GM12878 (cell line): ENCODE measurements at regions not wholly inside any gene's neighbourhood (a gene's known extent, or its start where the extent isn't known, plus 50 kb on each side); places are given as distances from the start of the nearest gene placed in this dataset.

Source experiments
- ATAC-seq: fragments of 200-7000 bp; cut with Tn5 transposase; 3 replicates; pipeline ENCODE4 v1.9.1; 2020; ENCODE audit warnings: mild to moderate bottlenecking, moderate library complexity
- BruUV-seq: library from RNA; stranded (reverse); fragments of 400-500 nt; replicated peaks from 2 replicates; lab custom pipeline; 2021; lab: Mats Ljungman, UMichigan
- CTCF ChIA-PET: fragments of 300-600 bp; sonication (Branson Sonifier 250); formaldehyde crosslinking; extraction: SDS; loops from one replicate; lab custom pipeline; 2021; ENCODE audit warnings: inconsistent platforms; lab: Yijun Ruan, JAX
- POLR2A ChIA-PET: fragments of 350-600 bp; formaldehyde crosslinking; extraction: SDS; loops from one replicate; lab custom pipeline; 2021; ENCODE audit warnings: inconsistent platforms; lab: Charles Lee
- RAD21 ChIA-PET: fragments of 300-600 bp; sonication (Branson Sonifier 250); formaldehyde crosslinking; loops from one replicate; lab custom pipeline; 2023; ENCODE audit warnings: antibody characterized with exemption; ENCODE audit not compliant: unreplicated experiment; lab: Charles Lee
- SMC1A ChIA-PET: fragments of 300-600 bp; sonication (Branson Sonifier 250); formaldehyde crosslinking; loops from one replicate; lab custom pipeline; 2023; ENCODE audit not compliant: unreplicated experiment, uncharacterized antibody; lab: Charles Lee
- DNase-seq: peaks from one replicate; pipeline ENCODE4 v3.0.0-alpha.2; 2011; ENCODE audit warnings: low read depth, low spot score
- FAIRE-seq: peaks from 3 replicates; lab custom pipeline; 2011; peaks lifted over from hg19 to GRCh38; lab: Jason Lieb, UNC
- H2AFZ ChIP-seq: 2 replicates; pipeline ENCODE4 v1.6.0; 2011; ENCODE audit warnings: low read depth, low read length, control low read depth; ENCODE audit not compliant: control insufficient read depth
- H3K27ac ChIP-seq: 2 replicates; pipeline ENCODE4 v1.5.1; 2011; ENCODE audit warnings: control low read depth; ENCODE audit not compliant: control insufficient read depth, insufficient read depth
- H3K27me3 ChIP-seq, 2 experiments: replicated peaks in 1 of 2; 2 replicates each; pipeline versions ENCODE4 v1.6.0 to v1.6.1; 2011; ENCODE audit warnings: low read length in 1 of 2; ENCODE audit not compliant: control insufficient read depth in 2 of 2, insufficient read depth in 2 of 2
- H3K36me3 ChIP-seq, 2 experiments: 2 replicates each; pipeline ENCODE4 v1.5.1; 2011; ENCODE audit warnings: low read length in 1 of 2; ENCODE audit not compliant: control insufficient read depth in 2 of 2, insufficient read depth in 2 of 2
- H3K4me1 ChIP-seq: 2 replicates; pipeline ENCODE4 v1.6.1; 2011; ENCODE audit warnings: mild to moderate bottlenecking, low read length, moderate library complexity, mixed read lengths; ENCODE audit not compliant: control insufficient read depth, insufficient read depth
- H3K4me2 ChIP-seq: 2 replicates; pipeline ENCODE4 v1.6.0; 2011; ENCODE audit warnings: control low read depth; ENCODE audit not compliant: control insufficient read depth, insufficient read depth
- H3K4me3 ChIP-seq: fragments of 200-600 bp; sonication (generic); 2 replicates; pipeline ENCODE4 v1.5.1; 2016
- H3K79me2 ChIP-seq: 2 replicates; pipeline ENCODE4 v1.6.0; 2011; ENCODE audit warnings: low read length; ENCODE audit not compliant: control insufficient read depth, insufficient read depth
- H3K9ac ChIP-seq: 2 replicates; pipeline ENCODE4 v1.8.0; 2011; ENCODE audit warnings: low read length, control low read depth, mixed read lengths; ENCODE audit not compliant: control insufficient read depth, insufficient read depth
- H3K9me3 ChIP-seq: replicated peaks from 3 replicates; pipeline ENCODE4 v1.5.1; 2011; ENCODE audit warnings: mild to moderate bottlenecking, low read length; ENCODE audit not compliant: control insufficient read depth, insufficient read depth
- H4K20me1 ChIP-seq: 2 replicates; pipeline ENCODE4 v1.6.0; 2011; ENCODE audit not compliant: control insufficient read depth, insufficient read depth
- FOXM1 ChIP-seq: IDR thresholded peaks from 2 replicates; pipeline ENCODE4 v1.6.1; 2012; ENCODE audit warnings: low read depth, mild to moderate bottlenecking, inconsistent platforms, low read length, moderate library complexity
- HDAC2 ChIP-seq: fragments of 200-600 bp; sonication (generic); IDR thresholded peaks from 2 replicates; pipeline ENCODE4 v1.6.1; 2017
- MEF2B ChIP-seq: fragments of 450-650 bp; IDR thresholded peaks from 2 replicates; pipeline ENCODE4 v1.6.1; 2018; ENCODE audit warnings: mild to moderate bottlenecking, moderate library complexity; ENCODE audit not compliant: partially characterized antibody, poor library complexity, severe bottlenecking
- MLLT1 ChIP-seq: fragments of 450-650 bp; IDR thresholded peaks from 2 replicates; pipeline ENCODE4 v1.6.1; 2016; ENCODE audit warnings: mild to moderate bottlenecking
- MTA2 ChIP-seq: fragments of 450-650 bp; IDR thresholded peaks from 2 replicates; pipeline ENCODE4 v1.6.1; 2016; ENCODE audit warnings: low read depth, mild to moderate bottlenecking, moderate library complexity
- NFIC ChIP-seq: IDR thresholded peaks from 2 replicates; pipeline ENCODE4 v1.6.1; 2012; ENCODE audit warnings: low read depth, mild to moderate bottlenecking, inconsistent platforms, low read length, moderate library complexity
- POLR2AphosphoS5 ChIP-seq: IDR thresholded peaks from 2 replicates; pipeline ENCODE4 v1.6.1; 2011; ENCODE audit warnings: mild to moderate bottlenecking, low read length, inconsistent platforms
- SIN3A ChIP-seq: IDR thresholded peaks from 2 replicates; pipeline ENCODE4 v1.6.1; 2012; ENCODE audit warnings: low read depth, low read length, improper control_type of control experiment
- SREBF1 ChIP-seq: IDR thresholded peaks from 2 replicates; pipeline ENCODE4 v1.6.1; 2012; ENCODE audit warnings: mild to moderate bottlenecking, low read length
- STAT1 ChIP-seq: fragments of 450-650 bp; conservative IDR thresholded peaks from 2 replicates; pipeline ENCODE4 v1.6.1; 2014; ENCODE audit warnings: antibody characterized with exemption, mild to moderate bottlenecking
- TCF3 ChIP-seq: IDR thresholded peaks from 2 replicates; pipeline ENCODE4 v1.6.1; 2012; ENCODE audit warnings: low read depth, mild to moderate bottlenecking, low read length, borderline replicate concordance; ENCODE audit not compliant: insufficient read depth
- ZNF217 ChIP-seq: fragments of 450-650 bp; IDR thresholded peaks from 2 replicates; pipeline ENCODE4 v1.6.1; 2017; ENCODE audit warnings: antibody characterized with exemption, mild to moderate bottlenecking
- ZZZ3 ChIP-seq: IDR thresholded peaks from 2 replicates; pipeline ENCODE4 v1.6.1; 2011; ENCODE audit warnings: low read depth; ENCODE audit not compliant: control insufficient read depth, insufficient read length
- WGBS: methylation state at CpG from one replicate; pipeline ENCODE4 v1.1.6; 2016; ENCODE audit warnings: low lambda C conversion rate; ENCODE audit not compliant: insufficient replicate concordance, insufficient coverage; ENCODE audit errors: missing lambda C conversion rate; 5-methylcytosine and 5-hydroxymethylcytosine counted together
- in situ Hi-C: fragments of 300-500 bp; cut with MboI; formaldehyde crosslinking; loops from 9 replicates; pipeline ENCODE4 v1.14.3; 2018; ENCODE audit warnings: mixed read lengths
- intact Hi-C: fragments of 100-400 bp; cut with micrococcal nuclease; formaldehyde crosslinking; loops from one replicate; pipeline ENCODE4 v1.14.2; 2022; ENCODE audit not compliant: unreplicated experiment
- TF ChIP-seq, protein P1 (sequence below): fragments of 450-650 bp; formaldehyde crosslinking; IDR thresholded peaks from 2 replicates; pipeline ENCODE4 v1.5.0; 2022; ENCODE audit warnings: mild to moderate bottlenecking, missing genetic modification characterization
- TF ChIP-seq, protein P2 (sequence below): fragments of 450-650 bp; formaldehyde crosslinking; IDR thresholded peaks from 2 replicates; pipeline ENCODE4 v1.4.0; 2022; ENCODE audit warnings: mild to moderate bottlenecking, moderate library complexity

DNA sequence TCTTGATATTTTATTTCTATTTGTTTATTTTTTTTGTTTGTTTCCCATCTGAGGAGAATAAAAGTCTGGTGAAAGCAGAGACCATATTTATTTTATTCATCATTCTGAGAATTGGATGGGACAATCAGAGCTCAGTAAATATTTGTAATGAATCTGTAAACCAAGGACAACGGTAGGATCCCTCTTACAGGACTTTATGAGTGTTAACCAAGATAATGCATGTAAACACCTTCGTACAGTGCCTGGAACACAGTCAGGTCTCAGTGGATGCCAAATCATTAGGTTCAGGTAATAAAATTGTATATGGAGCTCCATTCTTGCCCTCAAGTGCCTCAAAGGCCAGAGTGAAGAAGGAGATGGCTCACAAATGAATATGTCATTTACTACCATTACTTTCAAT lies 288.7 kb downstream of the PAX1 start:
- in situ Hi-C loops: no loop called here
- no peak overlapping the region for H3K4me2 ChIP-seq
- no peaks in the 10 kb centered on the region for H3K36me3 ChIP-seq
- no peak overlapping the region for H3K27ac ChIP-seq
- no peak overlapping the region for H3K4me3 ChIP-seq
- POLR2A ChIA-PET: no interaction called here
- CTCF ChIA-PET: no interaction called here
- no peaks in the 10 kb centered on the region for H4K20me1 ChIP-seq
- SMC1A ChIA-PET: no interaction called here
- RAD21 ChIA-PET: no interaction called here
- no peak for ATAC-seq
- H3K27me3 ChIP-seq: no peaks in the 10 kb centered on the region
- FAIRE-seq: no peak
- BruUV-seq: no TSS peak
- 7% methylated on average over 2 of the region's 2 CpGs for WGBS
- no peaks in the 10 kb centered on the region for H3K79me2 ChIP-seq
- no peak overlapping the region for H3K9ac ChIP-seq
- no peaks in the 10 kb centered on the region for H3K9me3 ChIP-seq
- H3K4me1 ChIP-seq: no peaks in the 10 kb centered on the region
- intact Hi-C loops: no loop called here
- DNase-seq: no peak
- H2AFZ ChIP-seq: no peak overlapping the region
- TF ChIP-seq FOXM1: no peak
- no peak for TF ChIP-seq MTA2
- no peak for TF ChIP-seq NFIC
- TF ChIP-seq, protein P1, sequence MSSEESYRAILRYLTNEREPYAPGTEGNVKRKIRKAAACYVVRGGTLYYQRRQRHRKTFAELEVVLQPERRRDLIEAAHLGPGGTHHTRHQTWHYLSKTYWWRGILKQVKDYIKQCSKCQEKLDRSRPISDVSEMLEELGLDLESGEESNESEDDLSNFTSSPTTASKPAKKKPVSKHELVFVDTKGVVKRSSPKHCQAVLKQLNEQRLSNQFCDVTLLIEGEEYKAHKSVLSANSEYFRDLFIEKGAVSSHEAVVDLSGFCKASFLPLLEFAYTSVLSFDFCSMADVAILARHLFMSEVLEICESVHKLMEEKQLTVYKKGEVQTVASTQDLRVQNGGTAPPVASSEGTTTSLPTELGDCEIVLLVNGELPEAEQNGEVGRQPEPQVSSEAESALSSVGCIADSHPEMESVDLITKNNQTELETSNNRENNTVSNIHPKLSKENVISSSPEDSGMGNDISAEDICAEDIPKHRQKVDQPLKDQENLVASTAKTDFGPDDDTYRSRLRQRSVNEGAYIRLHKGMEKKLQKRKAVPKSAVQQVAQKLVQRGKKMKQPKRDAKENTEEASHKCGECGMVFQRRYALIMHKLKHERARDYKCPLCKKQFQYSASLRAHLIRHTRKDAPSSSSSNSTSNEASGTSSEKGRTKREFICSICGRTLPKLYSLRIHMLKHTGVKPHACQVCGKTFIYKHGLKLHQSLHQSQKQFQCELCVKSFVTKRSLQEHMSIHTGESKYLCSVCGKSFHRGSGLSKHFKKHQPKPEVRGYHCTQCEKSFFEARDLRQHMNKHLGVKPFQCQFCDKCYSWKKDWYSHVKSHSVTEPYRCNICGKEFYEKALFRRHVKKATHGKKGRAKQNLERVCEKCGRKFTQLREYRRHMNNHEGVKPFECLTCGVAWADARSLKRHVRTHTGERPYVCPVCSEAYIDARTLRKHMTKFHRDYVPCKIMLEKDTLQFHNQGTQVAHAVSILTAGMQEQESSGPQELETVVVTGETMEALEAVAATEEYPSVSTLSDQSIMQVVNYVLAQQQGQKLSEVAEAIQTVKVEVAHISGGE (CRISPR knock-in tag): no peak
- no peak for TF ChIP-seq ZNF217
- TF ChIP-seq ZZZ3: no peak
- TF ChIP-seq TCF3: no peak
- no peak for TF ChIP-seq SIN3A
- no peak for TF ChIP-seq STAT1
- TF ChIP-seq MLLT1: no peak
- TF ChIP-seq, protein P2, sequence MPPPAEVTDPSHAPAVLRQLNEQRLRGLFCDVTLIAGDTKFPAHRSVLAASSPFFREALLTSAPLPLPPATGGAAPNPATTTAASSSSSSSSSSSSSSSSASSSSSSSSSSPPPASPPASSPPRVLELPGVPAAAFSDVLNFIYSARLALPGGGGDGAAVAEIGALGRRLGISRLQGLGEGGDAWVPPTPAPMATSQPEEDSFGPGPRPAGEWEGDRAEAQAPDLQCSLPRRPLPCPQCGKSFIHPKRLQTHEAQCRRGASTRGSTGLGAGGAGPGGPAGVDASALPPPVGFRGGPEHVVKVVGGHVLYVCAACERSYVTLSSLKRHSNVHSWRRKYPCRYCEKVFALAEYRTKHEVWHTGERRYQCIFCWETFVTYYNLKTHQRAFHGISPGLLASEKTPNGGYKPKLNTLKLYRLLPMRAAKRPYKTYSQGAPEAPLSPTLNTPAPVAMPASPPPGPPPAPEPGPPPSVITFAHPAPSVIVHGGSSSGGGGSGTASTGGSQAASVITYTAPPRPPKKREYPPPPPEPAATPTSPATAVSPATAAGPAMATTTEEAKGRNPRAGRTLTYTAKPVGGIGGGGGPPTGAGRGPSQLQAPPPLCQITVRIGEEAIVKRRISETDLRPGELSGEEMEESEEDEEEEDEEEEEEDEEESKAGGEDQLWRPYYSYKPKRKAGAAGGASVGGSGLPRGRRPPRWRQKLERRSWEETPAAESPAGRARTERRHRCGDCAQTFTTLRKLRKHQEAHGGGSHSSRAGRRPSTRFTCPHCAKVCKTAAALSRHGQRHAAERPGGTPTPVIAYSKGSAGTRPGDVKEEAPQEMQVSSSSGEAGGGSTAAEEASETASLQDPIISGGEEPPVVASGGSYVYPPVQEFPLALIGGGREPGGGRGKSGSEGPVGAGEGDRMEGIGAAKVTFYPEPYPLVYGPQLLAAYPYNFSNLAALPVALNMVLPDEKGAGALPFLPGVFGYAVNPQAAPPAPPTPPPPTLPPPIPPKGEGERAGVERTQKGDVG (CRISPR knock-in tag): no peak
- no peak for TF ChIP-seq SREBF1
- no peak for TF ChIP-seq MEF2B
- TF ChIP-seq HDAC2: no peak
- no peak for TF ChIP-seq POLR2AphosphoS5
